ENCODE measurements at regions not wholly inside any gene's neighbourhood (a gene's known extent, or its start where the extent isn't known, plus 50 kb on each side); places are given as distances from the start of the nearest gene placed in this dataset.
"Not testable (repeated sequence)": the region's sequence is repeated elsewhere in the genome, so short reads cannot be mapped to it uniquely, and the experiment has no call there.

DNA sequence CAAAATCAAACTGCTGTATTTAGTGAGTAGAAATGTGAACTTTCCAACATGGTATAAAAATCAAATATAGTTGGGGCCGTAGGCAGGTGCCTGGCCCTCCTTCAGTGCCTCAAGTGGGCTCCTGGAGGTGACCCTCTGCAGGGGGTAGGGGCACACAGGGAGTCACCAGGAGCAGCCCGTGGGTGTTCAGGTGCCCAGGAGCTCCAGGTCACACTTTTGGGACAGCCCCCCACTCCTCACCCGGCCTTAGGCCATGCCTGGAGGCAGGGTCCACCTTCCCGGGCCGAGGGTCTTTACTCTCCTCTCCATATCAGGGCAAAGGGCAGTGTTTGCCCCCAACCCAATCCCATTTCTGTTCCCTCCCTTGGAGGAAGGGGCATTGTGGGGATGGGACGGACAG, 108.0 kb upstream of the MTAP start:
- DNase-seq (ENCODE audit: low read depth in 2 of 2): no peak

GRCh38 chr9:21695443-21695842, 107.0 kb upstream of the MTAP start:
- DNase-seq (ENCODE audit: low read depth in 2 of 2): no peak

GRCh38 chr9:21695874-21696341, 106.5 kb upstream of the MTAP start:
- no peak for DNase-seq (ENCODE audit: low read depth in 2 of 2)

DNA sequence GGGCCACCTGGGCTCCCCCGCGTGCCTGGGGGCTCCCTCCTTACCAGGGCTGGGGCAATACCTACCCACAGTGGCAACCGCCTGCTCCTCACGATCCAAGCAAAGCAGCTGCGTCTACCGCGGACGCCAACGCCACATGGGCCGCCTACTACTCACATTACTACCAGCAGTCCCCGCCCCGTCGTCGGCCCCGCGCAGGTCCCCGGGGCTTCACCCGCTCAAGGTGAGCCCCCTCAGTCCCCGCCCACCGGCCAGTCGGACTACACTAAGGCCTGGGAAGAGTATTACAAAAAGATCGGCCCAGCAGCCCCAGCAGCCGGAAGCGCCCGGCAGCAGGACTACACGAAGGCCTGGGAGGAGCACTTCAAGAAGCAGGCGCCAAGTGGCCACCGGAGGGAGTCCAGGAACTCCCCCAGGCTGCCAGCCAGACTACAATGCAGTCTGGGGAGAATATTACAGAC, 106.0 kb upstream of the MTAP start:
- no peak for DNase-seq (ENCODE audit: low read depth in 2 of 2)

- DNase-seq (ENCODE audit: low read depth in 2 of 2): no peak
These were observed 94.2 kb upstream of the MTAP start for GRCh38 chr9:21708260-21708711.

- no peak for DNase-seq (ENCODE audit: low read depth in 2 of 2)
These were observed 93.6 kb upstream of the MTAP start for GRCh38 chr9:21708856-21709255.

GRCh38 chr9:21709464-21710058, 92.9 kb upstream of the MTAP start:
- peak; percentile 32 to 56 for DNase-seq (ENCODE audit: low read depth in 2 of 2)

GRCh38 chr9:21710548-21711191, 91.8 kb upstream of the MTAP start:
- DNase-seq (ENCODE audit: low read depth in 2 of 2): no peak

- DNase-seq (ENCODE audit: low read depth in 2 of 2): no peak
These were observed 90.9 kb upstream of the MTAP start for GRCh38 chr9:21711504-21711903.

DNA sequence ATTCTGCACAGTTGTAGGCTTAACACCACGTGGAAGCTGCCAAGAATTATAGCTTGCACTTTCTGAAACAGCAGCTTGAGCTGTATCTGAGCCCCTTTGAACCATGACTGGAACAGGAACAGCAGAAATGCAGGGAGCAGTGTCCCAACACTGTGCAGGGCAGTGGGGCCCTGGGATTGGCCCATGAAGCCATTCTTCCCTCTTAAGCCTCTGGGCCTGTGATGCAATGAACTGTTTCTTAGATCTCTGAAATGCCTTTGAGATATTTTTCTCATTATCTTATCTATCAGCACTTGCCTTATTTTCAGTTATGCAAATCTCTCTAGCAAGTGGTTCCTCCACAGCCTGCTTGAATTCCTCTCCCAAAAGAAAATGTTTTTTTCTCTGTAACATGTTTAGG, 87.0 kb upstream of the MTAP start:
- no peak for DNase-seq (ENCODE audit: low read depth in 2 of 2)

GRCh38 chr9:21720758-21721157, 81.7 kb upstream of the MTAP start:
- DNase-seq (ENCODE audit: low read depth in 2 of 2): no peak

DNA sequence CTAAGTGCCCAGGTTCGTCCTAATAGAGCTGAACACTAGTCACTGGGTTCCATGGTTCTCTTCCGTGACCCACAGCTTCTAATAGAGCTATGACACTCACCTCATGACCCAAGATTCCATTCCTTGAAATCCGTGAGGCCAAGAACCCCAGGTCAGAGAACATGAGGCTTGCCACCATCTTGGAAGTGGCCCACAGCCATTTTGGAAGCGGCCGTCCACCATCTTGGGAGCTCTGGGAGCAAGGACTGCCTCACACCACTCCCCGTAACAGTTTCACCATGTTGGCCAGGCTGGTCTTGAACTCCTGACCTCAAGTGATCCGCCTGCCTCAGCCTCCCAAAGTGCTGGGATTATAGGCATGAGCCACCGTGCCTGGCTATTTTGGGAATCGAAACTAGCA, 75.0 kb upstream of the MTAP start:
- not testable (repeated sequence) for DNase-seq (ENCODE audit: low read depth in 2 of 2)

- DNase-seq (ENCODE audit: low read depth in 2 of 2): no peak
These were observed 73.7 kb upstream of the MTAP start for GRCh38 chr9:21728781-21729180.

DNA sequence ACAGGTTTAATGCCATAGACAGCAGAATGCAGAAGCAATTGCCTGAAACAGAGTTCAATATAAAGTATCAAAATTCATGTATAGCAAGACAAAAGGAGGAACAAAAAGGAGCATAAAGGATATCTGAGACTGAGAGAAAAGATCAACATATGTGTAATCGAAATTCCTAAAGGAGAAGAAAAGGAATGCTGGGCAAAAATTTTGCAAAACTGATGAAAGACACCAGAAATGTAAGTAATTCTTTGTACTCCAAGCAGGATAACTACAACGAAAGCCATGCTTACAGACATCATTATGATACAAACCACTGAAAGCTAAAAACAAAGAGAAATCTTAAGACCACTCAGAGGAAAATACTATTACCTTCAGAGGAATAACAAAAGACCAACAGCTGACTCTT, 72.8 kb upstream of the MTAP start:
- DNase-seq (ENCODE audit: low read depth in 2 of 2): no peak

GRCh38 chr9:21730899-21731298, 71.5 kb upstream of the MTAP start:
- no peak for DNase-seq (ENCODE audit: low read depth in 2 of 2)

- DNase-seq (ENCODE audit: low read depth in 2 of 2): no peak
These were observed 61.3 kb upstream of the MTAP start for GRCh38 chr9:21741151-21741550.

GRCh38 chr9:21744320-21744719, 58.1 kb upstream of the MTAP start:
- DNase-seq (ENCODE audit: low read depth in 2 of 2): no peak

DNA sequence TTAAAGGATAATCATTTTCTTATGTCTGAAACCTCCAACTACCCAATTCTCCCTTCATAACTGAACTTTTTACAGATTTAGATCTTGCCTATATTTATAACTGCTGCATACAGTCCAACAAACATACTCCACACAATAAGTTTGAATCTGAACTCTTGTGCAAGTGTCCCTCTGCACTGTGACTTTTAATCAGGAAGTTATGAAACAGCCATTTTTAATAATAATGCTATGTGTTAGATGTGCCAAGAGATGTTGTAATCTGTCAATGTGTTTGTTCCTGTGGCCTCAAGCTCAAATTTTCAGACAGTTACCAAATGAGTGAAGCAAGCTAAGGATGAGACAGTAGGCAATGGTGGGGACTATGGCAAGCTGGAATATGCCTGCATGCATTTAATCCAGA, 57.6 kb upstream of the MTAP start:
- no peak for DNase-seq (ENCODE audit: low read depth in 2 of 2)

DNA sequence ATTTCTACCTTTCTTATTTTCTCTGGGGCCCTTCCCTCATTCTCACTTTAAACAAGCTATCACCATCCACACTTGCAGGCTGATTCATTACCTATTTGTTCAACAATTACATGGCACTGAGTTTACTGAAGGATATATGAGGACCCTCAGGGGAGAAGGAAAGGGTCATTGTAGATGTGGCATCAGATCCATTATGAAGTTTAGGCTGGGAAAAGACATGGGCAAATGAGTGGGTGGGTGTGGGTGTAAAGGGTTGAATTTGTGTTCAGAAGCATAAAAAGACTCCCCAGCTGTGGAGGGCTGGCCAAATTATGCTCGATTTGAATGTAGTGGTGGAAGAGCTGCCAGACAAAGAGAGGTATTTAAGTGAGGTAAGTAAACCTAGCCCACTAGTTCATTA, 55.9 kb upstream of the MTAP start:
- DNase-seq (ENCODE audit: low read depth in 2 of 2): no peak

- DNase-seq (ENCODE audit: low read depth in 2 of 2): no peak
These were observed 55.3 kb upstream of the MTAP start for GRCh38 chr9:21747175-21747574.

GRCh38 chr9:21750021-21750735, 52.3 kb upstream of the MTAP start:
- no peak for DNase-seq (ENCODE audit: low read depth in 2 of 2)

DNA sequence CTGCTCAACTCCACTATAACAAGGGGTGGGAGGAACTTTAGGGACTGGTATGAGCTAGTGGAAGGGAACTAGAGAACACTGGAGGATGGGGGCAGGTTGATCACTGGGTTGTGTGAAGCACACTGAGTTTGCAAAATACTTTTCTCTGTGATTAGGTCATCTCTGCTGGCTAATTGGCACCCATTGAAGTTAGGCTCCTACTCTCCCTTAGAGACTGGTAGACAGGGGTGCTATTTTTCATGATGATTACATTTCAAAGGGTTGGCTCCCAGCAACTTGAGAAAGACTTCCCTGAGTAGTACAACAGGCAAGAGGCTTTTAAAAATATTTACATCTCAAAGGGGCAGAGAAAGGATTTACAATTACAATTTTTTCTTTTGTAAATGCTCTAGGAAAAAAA, 50.4 kb upstream of the MTAP start:
- no peak for DNase-seq (ENCODE audit: low read depth in 2 of 2)

All from stimulated activated CD4-positive, alpha-beta T cell treated with anti-CD3 and anti-CD28 coated beads, Interleukin-15, amount 100 ng/mL, for 48 hours (primary cell).